Esophagus squamous epithelium (tissue), 5 donors: ENCODE measurements at regions not wholly inside any gene's neighbourhood (a gene's known extent, or its start where the extent isn't known, plus 50 kb on each side); places are given as distances from the start of the nearest gene placed in this dataset.

Source experiments
- DNase-seq: peaks from one replicate; lab custom pipeline; 2025; lab: John Stamatoyannopoulos, UW
- H3K27ac ChIP-seq, 4 donors: fragments of 200-600 bp; sonication (generic); one replicate each; pipeline ENCODE4 v1.5.1; 2016 to 2019; ENCODE audit warnings: mild to moderate bottlenecking in 1 of 4
- H3K27me3 ChIP-seq, 4 donors: fragments of 200-600 bp; sonication (generic); 1 replicate in 3 of 4; 2 replicates in 1 of 4; pipeline versions ENCODE4 v1.5.1 to v1.6.0; 2017 to 2021; ENCODE audit warnings: antibody characterized with exemption in 1 of 4
- H3K36me3 ChIP-seq, 3 donors: fragments of 200-600 bp; sonication (generic); one replicate each; pipeline ENCODE4 v1.5.1; 2016 to 2019
- H3K4me1 ChIP-seq, 3 donors: fragments of 200-600 bp; sonication (generic); one replicate each; pipeline ENCODE4 v1.5.1; 2017 to 2019
- H3K4me3 ChIP-seq, 4 donors: fragments of 200-600 bp; sonication (generic); 1 replicate in 3 of 4; 2 replicates in 1 of 4; pipeline ENCODE4 v1.5.1; 2016 to 2019; ENCODE audit warnings: mild to moderate bottlenecking in 2 of 4, moderate library complexity in 1 of 4
- H3K9me3 ChIP-seq, 3 donors: fragments of 200-600 bp; sonication (generic); one replicate each; pipeline ENCODE4 v1.5.1; 2016 to 2019
- POLR2A ChIP-seq, 4 donors: fragments of 450-650 bp; IDR thresholded peaks; one replicate each; pipeline ENCODE4 v1.6.1; 2017; ENCODE audit warnings: antibody characterized with exemption in 4 of 4, mild to moderate bottlenecking in 4 of 4, moderate library complexity in 3 of 4
- WGBS, 2 donors: methylation state at CpG; one replicate each; pipeline ENCODE4 v1.1.5; 2018; 5-methylcytosine and 5-hydroxymethylcytosine counted together
- intact Hi-C: fragments of 100-400 bp; cut with DNase I; formaldehyde crosslinking; loops from one replicate; pipeline ENCODE4 v1.15.0; 2022
- TF ChIP-seq, protein P1 (sequence below), 6 experiments: fragments of 450-650 bp in 4 of 6; fragments of 200-600 bp in 2 of 6; sonication (generic) in 2 of 6; IDR thresholded peaks; one replicate each; pipeline ENCODE4 v1.5.1; 2016 to 2019; ENCODE audit warnings: antibody characterized with exemption in 6 of 6, mild to moderate bottlenecking in 4 of 6, moderate library complexity in 4 of 6
- donor health status: DM: yes; HTN: yes; CAD: no.

DNA sequence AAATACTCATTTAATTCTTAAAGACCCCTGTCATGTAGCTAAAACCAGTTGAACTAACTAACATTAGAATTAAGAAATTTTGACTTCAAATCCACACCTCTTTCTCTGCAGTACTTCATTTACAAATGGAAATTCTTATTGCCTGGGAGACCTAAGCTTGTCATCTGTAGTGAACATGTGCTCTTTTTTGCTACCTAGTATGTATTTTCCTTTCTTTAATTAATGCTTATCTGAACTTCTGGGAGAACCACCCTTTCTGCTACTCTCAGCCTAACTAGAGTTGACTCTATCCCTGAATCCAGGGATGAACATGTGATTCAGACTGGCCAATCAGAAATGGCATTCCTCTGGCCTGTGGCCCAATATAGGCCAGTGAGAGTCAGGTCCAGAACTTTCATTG lies 75.9 kb upstream of the A1CF start:
- intact Hi-C loops = no loop called here
- Histone ChIP-seq H3K4me3 (no peak overlapping the region), H3K27me3 (no peaks in the 10 kb centered on the region), H3K36me3 (no peaks in the 10 kb centered on the region), H3K9me3 (no peaks in the 10 kb centered on the region), H3K4me1 (no peaks in the 10 kb centered on the region), H3K27ac (no peak overlapping the region)
- TF ChIP-seq, protein P1, sequence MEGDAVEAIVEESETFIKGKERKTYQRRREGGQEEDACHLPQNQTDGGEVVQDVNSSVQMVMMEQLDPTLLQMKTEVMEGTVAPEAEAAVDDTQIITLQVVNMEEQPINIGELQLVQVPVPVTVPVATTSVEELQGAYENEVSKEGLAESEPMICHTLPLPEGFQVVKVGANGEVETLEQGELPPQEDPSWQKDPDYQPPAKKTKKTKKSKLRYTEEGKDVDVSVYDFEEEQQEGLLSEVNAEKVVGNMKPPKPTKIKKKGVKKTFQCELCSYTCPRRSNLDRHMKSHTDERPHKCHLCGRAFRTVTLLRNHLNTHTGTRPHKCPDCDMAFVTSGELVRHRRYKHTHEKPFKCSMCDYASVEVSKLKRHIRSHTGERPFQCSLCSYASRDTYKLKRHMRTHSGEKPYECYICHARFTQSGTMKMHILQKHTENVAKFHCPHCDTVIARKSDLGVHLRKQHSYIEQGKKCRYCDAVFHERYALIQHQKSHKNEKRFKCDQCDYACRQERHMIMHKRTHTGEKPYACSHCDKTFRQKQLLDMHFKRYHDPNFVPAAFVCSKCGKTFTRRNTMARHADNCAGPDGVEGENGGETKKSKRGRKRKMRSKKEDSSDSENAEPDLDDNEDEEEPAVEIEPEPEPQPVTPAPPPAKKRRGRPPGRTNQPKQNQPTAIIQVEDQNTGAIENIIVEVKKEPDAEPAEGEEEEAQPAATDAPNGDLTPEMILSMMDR (IDR thresholded peaks at IDR 0.05) = no peak
- no peak for TF ChIP-seq POLR2A (IDR thresholded peaks at IDR 0.05)
- no peak for DNase-seq

DNA sequence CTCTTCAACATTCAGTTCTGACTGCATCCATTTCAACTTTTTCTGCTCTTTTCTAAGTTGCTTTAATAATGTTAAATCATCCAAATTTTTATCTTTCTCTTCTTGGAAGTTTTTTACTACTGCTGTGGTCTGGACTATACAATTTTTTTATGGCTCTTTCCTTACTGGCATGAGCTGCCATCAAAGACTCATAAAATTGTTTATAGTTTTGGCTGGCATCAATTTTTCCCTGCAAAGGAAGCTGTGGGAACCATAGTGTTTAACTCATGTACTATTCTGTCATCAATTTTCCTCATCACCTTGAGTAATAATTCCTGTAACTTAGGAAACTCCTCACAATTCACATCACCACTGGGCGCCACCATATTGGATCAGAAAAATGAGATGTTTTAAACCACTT lies 77.6 kb upstream of the A1CF start:
- no peak for DNase-seq
- intact Hi-C loops = no loop called here
- TF ChIP-seq POLR2A (IDR thresholded peaks at IDR 0.05) = no peak
- TF ChIP-seq, protein P1 (IDR thresholded peaks at IDR 0.05) = no peak
- Histone ChIP-seq H3K36me3 (no peaks in the 10 kb centered on the region), H3K4me1 (no peaks in the 10 kb centered on the region), H3K27ac (no peak overlapping the region), H3K4me3 (no peak overlapping the region), H3K27me3 (no peaks in the 10 kb centered on the region), H3K9me3 (no peaks in the 10 kb centered on the region)
- 83 to 100% methylated on average over 1 of the region's 1 CpG for WGBS, 2 donors

DNA sequence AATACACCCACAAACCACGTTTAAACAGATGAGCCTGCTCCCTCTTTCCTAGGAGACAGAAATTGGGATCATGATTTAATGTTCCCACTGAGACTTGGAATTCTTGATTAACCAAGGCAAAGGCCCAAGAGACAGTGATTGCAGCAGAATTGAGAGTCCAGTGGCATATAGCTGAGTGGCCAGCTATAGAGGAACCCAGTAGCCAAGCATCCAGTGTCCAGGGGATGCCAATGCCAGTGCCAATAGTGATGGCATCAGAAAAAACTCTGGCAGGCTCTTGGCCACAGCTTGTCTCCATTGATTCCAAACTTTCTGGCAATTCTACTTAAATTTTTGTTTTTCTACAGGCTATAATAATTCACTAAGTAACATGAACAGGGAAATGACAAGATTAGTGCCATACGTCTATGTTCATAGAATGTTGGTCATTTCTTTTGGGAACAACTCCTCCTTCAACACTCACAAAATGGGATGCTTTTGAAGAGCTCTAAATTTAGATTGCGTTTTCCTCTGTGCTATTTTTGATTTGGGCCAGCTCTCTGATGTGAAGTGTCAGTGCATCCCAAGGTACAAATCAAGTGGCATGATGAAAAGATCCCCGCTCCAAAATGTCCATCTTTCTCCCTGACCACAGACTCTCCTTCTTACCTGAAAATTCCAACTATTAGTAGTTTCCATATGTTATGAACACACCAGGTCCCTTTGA lies 83.1 kb upstream of the A1CF start:
- 62 to 65% methylated on average over 4 of the region's 4 CpGs for WGBS, 2 donors
- no peaks in the 10 kb centered on the region for H3K9me3 ChIP-seq
- intact Hi-C loops = no loop called here
- TF ChIP-seq, protein P1 (IDR thresholded peaks at IDR 0.05) = no peak
- no peak for TF ChIP-seq POLR2A (IDR thresholded peaks at IDR 0.05)
- H3K27me3 ChIP-seq = no peaks in the 10 kb centered on the region
- H3K27ac ChIP-seq = no peak overlapping the region
- H3K4me1 ChIP-seq = no peaks in the 10 kb centered on the region
- no peak overlapping the region for H3K4me3 ChIP-seq
- no peaks in the 10 kb centered on the region for H3K36me3 ChIP-seq
- DNase-seq = no peak

DNA sequence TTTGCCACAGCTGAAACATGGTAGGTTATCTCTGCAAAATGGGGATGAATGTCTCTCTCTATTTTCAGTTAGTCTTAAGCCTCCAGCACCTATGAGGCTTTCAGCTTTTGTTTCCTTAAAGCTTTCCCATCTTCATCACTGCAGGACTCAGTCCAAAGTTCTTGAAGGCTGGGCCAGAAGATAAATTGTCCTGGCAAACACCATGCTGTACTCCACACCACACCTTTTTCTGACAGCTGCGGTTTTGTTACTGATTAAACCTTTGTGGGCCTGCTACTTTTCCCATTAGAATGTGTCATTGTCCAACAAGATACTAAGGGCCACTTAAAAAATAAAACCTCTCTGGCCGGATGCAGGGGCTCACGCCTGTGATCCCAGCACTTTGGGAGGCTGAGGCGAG lies 87.2 kb upstream of the A1CF start:
- H3K4me3 ChIP-seq = no peak overlapping the region
- WGBS, 2 donors = 50% methylated on average over 4 of the region's 4 CpGs
- no peak for DNase-seq
- TF ChIP-seq, protein P1 (IDR thresholded peaks at IDR 0.05) = no peak
- TF ChIP-seq POLR2A (IDR thresholded peaks at IDR 0.05) = no peak
- no peaks in the 10 kb centered on the region for H3K36me3 ChIP-seq
- H3K27ac ChIP-seq = no peak overlapping the region
- H3K4me1 ChIP-seq = no peaks in the 10 kb centered on the region
- no peaks in the 10 kb centered on the region for H3K9me3 ChIP-seq
- intact Hi-C loops = no loop called here
- no peaks in the 10 kb centered on the region for H3K27me3 ChIP-seq

DNA sequence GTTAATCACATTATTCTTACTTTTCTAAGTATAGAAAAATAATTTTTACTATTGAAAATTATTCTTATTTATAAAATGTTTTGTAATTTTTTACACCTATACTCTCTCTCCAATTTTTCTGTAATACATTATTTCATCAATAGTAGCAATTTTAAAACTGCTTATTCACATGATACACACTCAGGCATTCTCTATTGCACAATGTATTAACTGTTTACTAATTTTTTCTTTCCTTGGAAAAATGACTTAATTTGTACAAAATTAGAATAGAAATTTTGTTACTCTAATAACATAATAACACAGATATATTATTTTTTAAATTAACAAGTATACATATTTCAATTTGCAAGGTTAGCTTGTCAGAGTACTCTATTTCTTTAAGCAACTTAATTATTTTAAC lies 92.9 kb upstream of the PRKG1 start:
- no peaks in the 10 kb centered on the region for H3K4me1 ChIP-seq
- H3K4me3 ChIP-seq = no peak overlapping the region
- H3K27ac ChIP-seq = no peak overlapping the region
- no peak for DNase-seq
- no peaks in the 10 kb centered on the region for H3K36me3 ChIP-seq
- H3K27me3 ChIP-seq = no peaks in the 10 kb centered on the region
- TF ChIP-seq, protein P1 (IDR thresholded peaks at IDR 0.05) = no peak
- TF ChIP-seq POLR2A (IDR thresholded peaks at IDR 0.05) = no peak
- intact Hi-C loops = no loop called here
- no peaks in the 10 kb centered on the region for H3K9me3 ChIP-seq
